Astrocyte (in vitro differentiated cells and primary cell): ENCODE measurements at regions not wholly inside any gene's neighbourhood (a gene's known extent, or its start where the extent isn't known, plus 50 kb on each side); places are given as distances from the start of the nearest gene placed in this dataset.

Experiments
- DNase-seq: peaks from one replicate; pipeline ENCODE4 v3.0.0-alpha.2; 2010; ENCODE audit warnings: low read depth
- FAIRE-seq: peaks from 2 replicates; lab custom pipeline; 2011; peaks lifted over from hg19 to GRCh38; lab: Jason Lieb, UNC
- H2AFZ ChIP-seq: 2 replicates; pipeline ENCODE4 v1.6.0; 2012; ENCODE audit warnings: low read depth, low read length, inconsistent platforms
- H3K27ac ChIP-seq: 2 replicates; pipeline ENCODE4 v1.5.1; 2011; ENCODE audit warnings: low read depth, low read length, inconsistent platforms
- H3K27me3 ChIP-seq: 2 replicates; pipeline ENCODE4 v1.6.0; 2011; ENCODE audit warnings: low read length, inconsistent platforms; ENCODE audit not compliant: insufficient read depth
- H3K36me3 ChIP-seq: 2 replicates; pipeline ENCODE4 v1.5.1; 2011; ENCODE audit warnings: low read length, inconsistent platforms; ENCODE audit not compliant: insufficient read depth
- H3K4me1 ChIP-seq: 2 replicates; pipeline ENCODE4 v1.5.1; 2011; ENCODE audit warnings: low read length, inconsistent platforms; ENCODE audit not compliant: insufficient read depth
- H3K4me2 ChIP-seq: 2 replicates; pipeline ENCODE4 v1.6.0; 2012; ENCODE audit warnings: low read length, inconsistent platforms
- H3K4me3 ChIP-seq: 2 replicates; pipeline ENCODE4 v1.5.1; 2011; ENCODE audit warnings: low read depth, mild to moderate bottlenecking, low read length, inconsistent platforms; ENCODE audit not compliant: insufficient read depth
- H3K79me2 ChIP-seq: 2 replicates; pipeline ENCODE4 v1.6.0; 2012; ENCODE audit warnings: mild to moderate bottlenecking, low read length, inconsistent platforms; ENCODE audit not compliant: insufficient read depth
- H3K9ac ChIP-seq: 2 replicates; pipeline ENCODE4 v1.6.0; 2012; ENCODE audit warnings: mild to moderate bottlenecking, low read length, inconsistent platforms
- H3K9me3 ChIP-seq: 2 replicates; pipeline ENCODE4 v1.5.1; 2012; ENCODE audit warnings: low read depth, mild to moderate bottlenecking, low read length, inconsistent platforms; ENCODE audit not compliant: insufficient read depth
- H4K20me1 ChIP-seq: 2 replicates; pipeline ENCODE4 v1.6.0; 2012; ENCODE audit warnings: low read length, inconsistent platforms; ENCODE audit not compliant: insufficient read depth
- H3K27ac Mint-ChIP-seq: one replicate; pipeline ENCODE4 v1.8.0; 2021; ENCODE audit warnings: mild to moderate bottlenecking, mixed read lengths; ENCODE audit not compliant: unreplicated experiment
- H3K27me3 Mint-ChIP-seq: one replicate; pipeline ENCODE4 v1.8.0; 2021; ENCODE audit warnings: low read depth, mixed read lengths; ENCODE audit not compliant: unreplicated experiment
- H3K36me3 Mint-ChIP-seq: one replicate; pipeline ENCODE4 v1.8.0; 2021; ENCODE audit warnings: low read depth, mixed read lengths; ENCODE audit not compliant: unreplicated experiment
- H3K4me1 Mint-ChIP-seq: one replicate; pipeline ENCODE4 v1.8.0; 2021; ENCODE audit warnings: low read depth, mixed read lengths; ENCODE audit not compliant: unreplicated experiment
- H3K4me3 Mint-ChIP-seq: one replicate; pipeline ENCODE4 v1.8.0; 2021; ENCODE audit warnings: mild to moderate bottlenecking, moderate library complexity, mixed read lengths; ENCODE audit not compliant: unreplicated experiment
- H3K9me3 Mint-ChIP-seq: one replicate; pipeline ENCODE4 v1.8.0; 2021; ENCODE audit warnings: mild to moderate bottlenecking, mixed read lengths; ENCODE audit not compliant: unreplicated experiment
- CTCF ChIP-seq: IDR thresholded peaks from 2 replicates; pipeline ENCODE4 v1.5.1; 2011; ENCODE audit warnings: low read depth, mild to moderate bottlenecking, inconsistent platforms, low read length, moderate library complexity; ENCODE audit not compliant: insufficient read depth
- EZH2 ChIP-seq: IDR thresholded peaks from 2 replicates; pipeline ENCODE4 v1.6.1; 2012; ENCODE audit warnings: mild to moderate bottlenecking, low read length, inconsistent platforms; ENCODE audit not compliant: insufficient read depth

GRCh38 chr9:24899463-24899862 is 353.8 kb upstream of the IZUMO3 start:
- H3K36me3 Mint-ChIP-seq: no peaks in the 10 kb centered on the region
- H3K79me2 ChIP-seq: no peaks in the 10 kb centered on the region
- TF ChIP-seq EZH2 (no peak), CTCF (no peak)

GRCh38 chr9:24897826-24898225 is 352.1 kb upstream of the IZUMO3 start:
- Mint-ChIP-seq H3K27me3 (no peaks in the 10 kb centered on the region), H3K36me3 (no peaks in the 10 kb centered on the region), H3K9me3 (peaks cover 5% of the 10 kb centered on the region), H3K4me3 (no peak overlapping the region), H3K4me1 (no peaks in the 10 kb centered on the region), H3K27ac (no peak overlapping the region)
- Histone ChIP-seq H3K27ac (no peak overlapping the region), H3K36me3 (no peaks in the 10 kb centered on the region), H3K9me3 (no peaks in the 10 kb centered on the region), H3K9ac (no peak overlapping the region), H4K20me1 (no peaks in the 10 kb centered on the region), H3K4me1 (no peaks in the 10 kb centered on the region), H3K4me3 (no peak overlapping the region), H3K27me3 (no peaks in the 10 kb centered on the region), H2AFZ (no peak overlapping the region), H3K4me2 (no peak overlapping the region), H3K79me2 (no peaks in the 10 kb centered on the region)
- TF ChIP-seq CTCF: no peak
- no peak for TF ChIP-seq EZH2
- FAIRE-seq: no peak
- no peak for DNase-seq

More at GRCh38 chr9:24899463-24899862, 353.8 kb upstream of the IZUMO3 start:
- Histone ChIP-seq H3K36me3 (no peaks in the 10 kb centered on the region), H4K20me1 (no peaks in the 10 kb centered on the region), H3K4me1 (no peaks in the 10 kb centered on the region), H2AFZ (no peak overlapping the region), H3K27ac (no peak overlapping the region), H3K27me3 (no peaks in the 10 kb centered on the region), H3K4me3 (no peak overlapping the region), H3K9me3 (no peaks in the 10 kb centered on the region), H3K4me2 (no peak overlapping the region), H3K9ac (no peak overlapping the region)
- H3K27ac Mint-ChIP-seq: no peak overlapping the region
- H3K27me3 Mint-ChIP-seq: no peaks in the 10 kb centered on the region
- no peak for DNase-seq
- H3K4me3 Mint-ChIP-seq: no peak overlapping the region
- no peak for FAIRE-seq
- no peaks in the 10 kb centered on the region for H3K9me3 Mint-ChIP-seq
- no peaks in the 10 kb centered on the region for H3K4me1 Mint-ChIP-seq

GRCh38 chr9:24881361-24881760 is 335.7 kb upstream of the IZUMO3 start:
- Histone ChIP-seq H3K4me1 (no peaks in the 10 kb centered on the region), H3K9ac (no peak overlapping the region), H2AFZ (no peak overlapping the region), H3K9me3 (no peaks in the 10 kb centered on the region), H3K27me3 (no peaks in the 10 kb centered on the region), H3K36me3 (no peaks in the 10 kb centered on the region), H3K4me3 (no peak overlapping the region), H3K79me2 (no peaks in the 10 kb centered on the region), H4K20me1 (no peaks in the 10 kb centered on the region), H3K4me2 (no peak overlapping the region), H3K27ac (no peak overlapping the region)
- FAIRE-seq (no peak), DNase-seq (no peak)
- H3K27me3 Mint-ChIP-seq: no peaks in the 10 kb centered on the region
- H3K9me3 Mint-ChIP-seq: no peaks in the 10 kb centered on the region
- no peak for TF ChIP-seq CTCF
- TF ChIP-seq EZH2: no peak
- H3K36me3 Mint-ChIP-seq: no peaks in the 10 kb centered on the region
- H3K27ac Mint-ChIP-seq: no peak overlapping the region
- H3K4me1 Mint-ChIP-seq: no peaks in the 10 kb centered on the region
- H3K4me3 Mint-ChIP-seq: no peak overlapping the region
